ENCODE measurements at regions not wholly inside any gene's neighbourhood (a gene's known extent, or its start where the extent isn't known, plus 50 kb on each side); places are given as distances from the start of the nearest gene placed in this dataset.
A peak's percentile ranks its signal among the peaks of the same experiment; 100 is the strongest.
"Not testable (repeated sequence)": the region's sequence is repeated elsewhere in the genome, so short reads cannot be mapped to it uniquely, and the experiment has no call there.

DNA sequence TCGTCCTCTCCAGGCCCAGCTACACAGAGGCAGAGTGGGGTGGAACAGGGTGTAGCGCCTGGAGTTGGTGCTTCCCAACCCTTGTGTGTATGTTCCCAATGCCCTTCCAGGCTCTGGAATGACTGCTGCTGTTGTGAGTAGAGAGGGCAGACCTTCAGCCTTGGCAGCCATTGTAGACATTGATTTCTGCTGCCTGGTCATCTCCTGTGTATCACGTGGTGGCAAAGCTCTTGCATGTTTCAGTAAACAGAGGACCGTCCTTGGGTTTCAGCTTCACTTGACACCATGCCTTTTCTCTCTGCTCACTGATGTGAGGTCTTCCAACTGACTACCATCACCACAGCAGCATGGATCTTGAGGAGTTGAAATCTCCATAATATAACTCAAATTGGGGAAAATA, 397.9 kb downstream of the COG6 start:
- TF ChIP-seq CTCF (IDR thresholded peaks at IDR 0.05): no peak
- TF ChIP-seq POLR2A (IDR thresholded peaks at IDR 0.05): no peak
- Histone ChIP-seq H3K4me1 (no peaks in the 10 kb centered on the region), H3K27ac (no peak overlapping the region), H3K27me3 (no peaks in the 10 kb centered on the region), H3K4me3 (no peak overlapping the region), H3K9me3 (no peaks in the 10 kb centered on the region), H3K36me3 (no peaks in the 10 kb centered on the region)
- ATAC-seq (peak in 3 of 4 donors; percentile 31 to 67 (median 43)), DNase-seq (no peak)
- 38% methylated on average over 2 of the region's 4 CpGs for WGBS (ENCODE audit: insufficient coverage, low coverage, low lambda C conversion rate, missing lambda C conversion rate)
- intact Hi-C loops (cut with DNase I): no loop called here

- WGBS (ENCODE audit: insufficient coverage, low coverage, low lambda C conversion rate, missing lambda C conversion rate): 90% methylated on average over 2 of the region's 3 CpGs
- H3K27me3 ChIP-seq; H3K4me1 ChIP-seq; H3K4me3 ChIP-seq; H3K27ac ChIP-seq; H3K36me3 ChIP-seq; ATAC-seq; DNase-seq; intact Hi-C loops (cut with DNase I); H3K9me3 ChIP-seq: not testable (repeated sequence)
These were observed 399.0 kb downstream of the COG6 start for GRCh38 chr13:40054422-40054821.

DNA sequence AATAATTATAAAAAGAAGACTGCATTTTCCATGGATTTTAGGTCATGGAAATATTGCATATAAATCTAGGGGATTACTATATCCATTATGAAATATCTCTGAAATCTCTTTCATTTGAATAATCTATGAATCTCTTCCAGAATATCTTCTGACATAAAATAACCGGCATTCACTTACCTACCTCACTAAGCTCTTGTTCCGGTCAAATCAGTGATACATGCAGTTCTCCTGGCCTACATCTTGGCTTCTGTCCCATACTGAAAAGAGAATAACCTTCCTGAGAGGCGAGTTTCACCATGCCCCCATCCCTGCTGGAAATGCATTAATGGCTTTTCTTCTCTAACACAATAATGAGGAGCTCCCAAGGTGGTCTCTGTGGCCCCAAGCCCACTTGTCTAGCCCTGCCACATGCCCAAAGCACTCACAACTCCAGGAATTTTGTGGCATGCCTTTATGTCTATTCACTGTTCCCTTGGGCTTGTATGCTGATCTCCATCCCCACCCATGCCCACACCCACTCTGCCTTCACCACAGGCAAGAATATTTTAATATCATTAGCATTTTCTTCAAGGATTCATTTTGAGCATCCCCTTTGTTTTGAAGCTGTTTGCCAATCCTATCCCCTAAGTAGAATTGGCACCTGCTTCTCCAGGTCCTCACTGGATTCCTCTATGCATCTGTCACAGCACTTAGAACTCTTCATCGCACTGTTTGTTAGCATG, 401.6 kb downstream of the COG6 start:
- no peak for DNase-seq
- no peaks in the 10 kb centered on the region for H3K4me1 ChIP-seq
- intact Hi-C loops (cut with DNase I): no loop called here
- no peaks in the 10 kb centered on the region for H3K9me3 ChIP-seq
- H3K4me3 ChIP-seq: no peak overlapping the region
- no peak for ATAC-seq
- 79% methylated on average over 4 of the region's 4 CpGs for WGBS (ENCODE audit: insufficient coverage, low coverage, low lambda C conversion rate, missing lambda C conversion rate)
- H3K27ac ChIP-seq: no peak overlapping the region
- no peaks in the 10 kb centered on the region for H3K27me3 ChIP-seq
- TF ChIP-seq POLR2A (IDR thresholded peaks at IDR 0.05) (no peak), CTCF (IDR thresholded peaks at IDR 0.05) (no peak)
- H3K36me3 ChIP-seq: no peaks in the 10 kb centered on the region

- H3K27ac ChIP-seq: no peak overlapping the region
- intact Hi-C loops (cut with DNase I): no loop called here
- 73% methylated on average over 3 of the region's 3 CpGs for WGBS (ENCODE audit: insufficient coverage, low coverage, low lambda C conversion rate, missing lambda C conversion rate)
- ATAC-seq (no peak), DNase-seq (no peak)
- H3K9me3 ChIP-seq: no peaks in the 10 kb centered on the region
- no peak for TF ChIP-seq POLR2A (IDR thresholded peaks at IDR 0.05)
- H3K4me1 ChIP-seq: peaks cover 0 to 9% (median 4%) of the 10 kb centered on the region in 4 donors
- H3K4me3 ChIP-seq: no peak overlapping the region
- H3K27me3 ChIP-seq: no peaks in the 10 kb centered on the region
- no peaks in the 10 kb centered on the region for H3K36me3 ChIP-seq
These were observed 403.3 kb downstream of the COG6 start for GRCh38 chr13:40058757-40059236.

DNA sequence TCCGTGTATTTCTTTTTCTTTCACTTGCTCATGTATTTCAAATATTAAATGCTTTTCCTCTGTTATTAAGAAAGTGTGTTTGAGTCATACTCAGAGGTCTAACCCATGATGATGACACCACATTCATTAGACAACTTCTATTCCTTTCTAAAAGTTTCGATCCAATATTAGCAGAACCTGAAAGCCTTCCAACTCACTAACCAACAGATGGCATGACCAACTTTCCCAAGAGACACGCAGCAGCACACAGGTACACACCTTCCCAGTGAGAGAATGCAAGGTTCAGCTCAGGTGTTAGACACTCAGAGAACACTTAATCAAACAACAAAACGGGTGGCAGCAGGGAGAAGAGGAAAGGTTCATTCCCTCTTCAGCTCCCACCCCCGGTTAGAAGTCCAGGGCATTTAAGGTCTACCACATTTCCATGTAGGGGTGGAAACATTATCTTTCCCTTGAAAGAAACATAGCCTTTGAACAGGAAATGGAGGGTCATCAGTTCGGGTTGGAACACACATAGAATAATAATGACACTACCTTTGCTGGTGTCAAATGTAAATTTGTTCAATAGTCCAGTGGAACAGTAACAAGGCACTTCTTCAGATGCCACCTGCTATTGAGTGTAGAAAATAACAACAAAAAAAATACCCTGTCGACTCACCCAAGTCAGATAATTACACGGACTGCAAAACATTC, 404.2 kb downstream of the COG6 start:
- Histone ChIP-seq H3K27ac (no peak overlapping the region), H3K9me3 (no peaks in the 10 kb centered on the region), H3K4me3 (no peak overlapping the region), H3K4me1 (peaks cover 0 to 16% (median 6%) of the 10 kb centered on the region in 4 donors), H3K36me3 (no peaks in the 10 kb centered on the region), H3K27me3 (no peaks in the 10 kb centered on the region)
- WGBS (ENCODE audit: insufficient coverage, low coverage, low lambda C conversion rate, missing lambda C conversion rate): 53% methylated on average over 8 of the region's 8 CpGs
- DNase-seq: no peak
- no peak for ATAC-seq
- intact Hi-C loops (cut with DNase I): no loop called here
- TF ChIP-seq POLR2A (IDR thresholded peaks at IDR 0.05) (no peak), CTCF (IDR thresholded peaks at IDR 0.05) (no peak)

Measured in right lobe of liver (tissue), 6 donors.